ENCODE measurements at regions not wholly inside any gene's neighbourhood (a gene's known extent, or its start where the extent isn't known, plus 50 kb on each side); places are given as distances from the start of the nearest gene placed in this dataset.
"Not testable (repeated sequence)": the region's sequence is repeated elsewhere in the genome, so short reads cannot be mapped to it uniquely, and the experiment has no call there.

DNA sequence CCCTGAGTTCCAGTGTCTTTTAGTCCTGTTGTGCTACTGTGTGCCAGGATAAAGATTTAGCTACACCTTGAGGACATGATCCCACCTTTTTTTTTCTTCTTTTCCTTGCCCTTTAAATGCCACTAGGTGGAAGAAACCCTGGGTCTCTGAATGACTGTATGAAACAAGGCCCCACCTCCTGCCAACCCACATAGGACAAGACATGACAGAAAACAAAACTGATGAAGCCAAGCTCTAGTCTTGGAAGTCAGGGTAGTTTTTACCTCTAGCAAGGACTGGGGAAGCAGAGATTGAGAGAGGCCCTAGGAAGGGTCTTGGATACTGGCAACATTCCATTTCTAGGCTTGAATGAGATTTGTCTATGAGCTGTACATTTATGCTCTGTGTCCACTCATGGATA is 410.7 kb downstream of the MIAT start:
- no peak for DNase-seq

DNA sequence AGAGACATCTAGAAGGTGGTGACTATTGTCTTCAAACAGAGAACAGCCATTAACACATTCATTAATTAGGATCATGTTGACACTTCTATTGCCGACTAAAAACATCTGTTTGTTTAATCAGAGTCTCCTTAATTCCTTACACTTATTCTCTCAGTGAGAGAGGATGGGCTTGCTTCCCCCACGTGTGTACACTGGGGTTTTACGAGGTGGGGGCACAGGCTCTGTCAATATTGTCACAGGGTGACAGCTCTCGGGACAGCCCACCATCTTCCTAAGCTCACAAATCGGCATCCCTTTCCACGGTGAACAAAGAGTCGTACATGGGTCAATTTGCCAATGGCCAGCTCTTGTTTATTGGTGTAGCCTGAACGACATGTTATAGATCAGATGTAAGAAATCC is 413.2 kb downstream of the MIAT start:
- DNase-seq, result no peak

DNA sequence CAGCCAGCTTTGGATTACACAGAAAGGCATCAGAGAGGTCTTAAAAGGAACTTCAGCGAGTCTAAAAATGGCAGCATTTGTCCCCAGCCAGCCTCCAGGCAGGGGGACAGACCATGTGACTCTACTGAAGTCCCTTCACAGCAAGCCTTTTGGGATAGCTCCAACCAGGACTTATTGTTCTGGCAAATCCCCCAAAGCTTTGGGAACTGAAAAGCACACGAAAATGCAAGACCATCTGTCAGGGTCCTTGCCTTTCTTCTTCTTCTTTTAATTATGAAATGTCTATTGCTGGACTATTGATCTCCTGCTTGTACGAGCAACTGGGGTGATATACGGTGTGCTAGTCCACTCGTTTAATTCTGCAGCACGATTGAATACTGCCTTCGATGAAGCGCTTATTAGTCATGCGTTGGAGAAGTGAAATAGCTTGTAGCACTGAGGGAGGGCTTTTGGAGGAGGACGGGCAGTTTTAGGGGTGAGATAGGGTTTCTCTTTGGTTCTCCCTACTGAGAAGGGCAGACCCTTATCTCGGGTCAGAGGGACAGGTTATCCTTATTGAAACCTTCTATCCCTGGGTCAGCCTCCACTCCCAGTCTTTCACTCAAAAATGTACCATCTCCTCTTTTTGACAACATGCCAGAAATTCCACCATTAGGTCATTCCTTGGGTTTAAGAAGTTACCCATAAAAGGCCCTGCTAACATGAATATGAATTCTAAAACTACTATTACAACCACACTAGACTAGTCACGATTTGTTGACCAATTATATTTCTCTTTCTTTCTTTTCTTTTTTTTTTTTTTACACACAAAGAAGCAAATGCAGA is 416.4 kb downstream of the MIAT start:
- no peak for DNase-seq

DNA sequence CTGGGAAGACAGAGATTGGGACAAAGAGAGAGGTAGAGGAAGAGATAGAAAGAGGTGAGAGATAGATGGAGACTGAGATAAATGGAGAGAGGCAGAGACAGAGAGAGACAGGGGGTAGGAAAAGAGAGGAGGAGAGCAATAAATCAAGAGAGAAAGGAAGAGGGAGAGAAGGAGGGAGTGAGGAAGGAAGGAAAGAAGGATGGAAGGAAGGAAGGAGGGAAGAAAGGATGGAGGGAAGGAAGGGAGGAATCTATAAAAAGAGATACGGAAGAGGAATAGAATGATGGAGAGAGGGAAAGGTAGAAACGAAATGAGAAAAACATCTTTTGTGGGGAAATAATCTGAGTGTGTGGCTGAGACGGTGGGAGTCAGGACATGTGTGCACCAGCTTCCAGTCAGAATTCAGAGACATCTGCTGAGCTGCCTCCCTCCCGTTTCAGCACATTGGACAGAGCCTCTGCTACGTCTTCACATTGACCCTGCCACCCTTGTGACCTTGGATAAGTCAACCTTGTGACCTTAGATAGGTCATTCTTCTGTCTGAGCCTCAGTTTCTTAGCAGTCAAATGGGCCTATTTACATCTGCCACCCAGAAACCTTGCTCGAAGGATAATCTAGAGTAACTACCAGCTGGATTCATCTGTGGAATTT is 417.8 kb downstream of the MIAT start:
- no peak for DNase-seq

DNA sequence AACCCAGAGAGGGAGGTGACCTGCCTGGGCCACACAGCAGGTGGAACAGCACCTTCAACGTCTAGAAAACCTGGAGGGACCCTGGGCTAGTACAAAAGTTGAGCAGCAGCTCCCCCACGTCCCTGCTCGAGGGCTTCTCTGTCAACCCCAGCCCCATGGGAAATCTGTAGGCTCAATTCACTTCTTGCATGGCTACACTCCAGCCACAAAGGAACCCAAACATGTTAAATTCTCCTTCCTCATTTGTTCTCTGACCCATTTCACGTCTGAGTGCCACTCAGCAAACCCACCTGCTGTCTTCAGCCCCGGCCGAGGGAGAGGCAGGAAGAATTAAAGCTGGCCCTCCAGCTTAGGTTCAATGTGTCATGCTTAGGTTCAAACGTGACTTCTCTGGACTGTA is 418.5 kb downstream of the MIAT start:
- peak; percentile 61 for DNase-seq

DNA sequence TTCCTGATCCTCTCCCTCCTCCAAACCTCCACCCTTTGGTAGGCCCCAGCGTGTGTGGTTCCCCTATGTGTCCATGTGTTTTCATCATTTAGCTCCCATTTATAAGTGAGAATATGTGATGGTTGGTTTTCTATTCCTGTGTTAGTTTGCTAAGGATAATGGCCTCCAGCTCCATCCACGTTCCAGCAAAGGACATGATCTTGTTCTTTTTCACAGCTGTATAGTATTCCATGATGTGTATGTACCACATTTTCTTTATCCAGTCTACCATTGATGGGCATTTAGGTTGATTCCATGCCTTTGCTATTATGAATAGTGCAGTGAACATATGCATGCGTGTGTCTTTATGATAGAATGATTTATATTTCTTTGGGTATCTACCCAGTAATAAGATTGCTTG is 420.7 kb downstream of the MIAT start:
- not testable (repeated sequence) for DNase-seq

DNA sequence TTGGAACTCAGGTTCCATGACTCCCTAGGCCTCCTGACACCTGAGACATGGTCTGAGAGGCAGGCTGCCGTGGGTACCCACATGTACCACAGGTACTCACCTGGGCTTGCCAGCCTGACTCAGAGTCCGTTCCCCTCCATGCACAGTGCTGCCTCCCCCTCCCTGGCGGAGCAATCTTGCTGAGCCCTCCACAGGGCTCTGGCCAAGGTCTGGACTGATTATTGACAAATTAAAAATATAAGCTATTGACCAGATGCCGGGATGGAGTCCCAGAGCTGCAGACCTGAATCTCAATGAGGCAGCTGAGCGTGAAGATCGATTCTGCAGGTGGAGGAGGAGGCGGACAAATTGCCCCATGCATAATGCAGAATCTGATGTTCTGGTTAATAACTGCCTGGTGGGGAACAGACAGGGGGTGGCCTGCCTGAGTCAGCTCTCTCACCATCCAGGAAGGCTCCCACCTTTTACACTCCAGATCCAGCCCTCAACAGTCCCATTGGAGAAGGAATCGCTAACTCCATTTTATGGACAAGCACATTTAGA is 422.7 kb downstream of the MIAT start:
- DNase-seq, result no peak

DNA sequence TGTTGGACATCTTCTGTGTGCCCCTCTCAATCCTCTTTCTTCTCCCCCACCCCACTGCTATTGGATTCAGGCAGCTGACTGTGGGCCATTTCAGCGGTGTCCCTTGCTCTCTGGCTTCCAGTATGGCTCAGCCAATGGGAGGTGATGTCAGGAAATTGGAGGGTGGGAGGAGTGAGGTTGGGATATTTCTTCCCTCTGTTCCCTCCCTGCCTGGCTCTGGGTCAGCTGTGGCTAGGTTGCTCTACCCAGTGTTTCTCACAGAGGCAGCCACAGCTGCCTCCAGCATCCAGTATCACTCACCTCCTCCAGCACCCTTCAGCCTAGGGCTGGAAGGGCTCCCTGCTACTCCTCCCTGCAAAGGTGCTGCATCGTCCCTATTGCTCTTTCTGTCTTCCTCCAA is 423.5 kb downstream of the MIAT start:
- DNase-seq, result no peak

DNA sequence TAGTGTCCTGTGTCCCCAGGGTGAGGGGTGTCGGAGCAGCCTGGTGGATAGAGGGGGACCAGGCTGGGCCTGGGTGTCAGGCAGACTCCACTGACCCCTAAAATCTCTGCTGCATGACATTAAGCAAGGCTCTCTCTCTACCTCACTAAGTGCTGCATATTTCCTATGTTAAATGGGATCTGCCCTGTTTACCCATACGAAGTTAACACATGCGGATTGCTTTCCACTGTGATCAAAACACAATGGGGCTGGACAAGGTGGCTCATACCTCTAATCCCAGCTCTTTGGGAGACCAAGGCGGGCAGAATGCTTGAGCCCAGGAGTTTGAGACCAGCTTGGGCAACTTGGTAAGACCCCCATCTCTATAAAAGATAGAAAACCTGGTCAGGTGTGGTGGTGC is 426.2 kb downstream of the MIAT start:
- no peak for DNase-seq

DNA sequence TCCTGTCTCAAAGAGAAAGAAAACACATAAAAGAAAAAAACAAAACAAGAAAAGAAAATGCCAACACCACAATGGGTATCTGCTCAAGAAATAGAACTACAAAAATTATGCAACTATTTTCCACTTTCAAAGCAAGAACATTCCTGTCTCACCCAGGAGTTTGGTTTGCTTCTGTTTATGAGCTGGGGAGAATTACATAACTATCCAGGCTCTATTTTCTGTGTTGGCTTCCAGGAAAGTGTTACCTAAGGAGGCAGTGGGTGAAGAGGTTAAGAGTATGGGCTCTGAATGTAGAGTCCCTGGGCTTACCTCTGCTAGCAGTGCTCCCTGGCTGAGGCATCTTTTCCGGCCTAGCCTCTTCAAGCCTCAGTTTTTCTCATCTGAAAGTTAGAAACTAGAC is 426.7 kb downstream of the MIAT start:
- no peak for DNase-seq

DNA sequence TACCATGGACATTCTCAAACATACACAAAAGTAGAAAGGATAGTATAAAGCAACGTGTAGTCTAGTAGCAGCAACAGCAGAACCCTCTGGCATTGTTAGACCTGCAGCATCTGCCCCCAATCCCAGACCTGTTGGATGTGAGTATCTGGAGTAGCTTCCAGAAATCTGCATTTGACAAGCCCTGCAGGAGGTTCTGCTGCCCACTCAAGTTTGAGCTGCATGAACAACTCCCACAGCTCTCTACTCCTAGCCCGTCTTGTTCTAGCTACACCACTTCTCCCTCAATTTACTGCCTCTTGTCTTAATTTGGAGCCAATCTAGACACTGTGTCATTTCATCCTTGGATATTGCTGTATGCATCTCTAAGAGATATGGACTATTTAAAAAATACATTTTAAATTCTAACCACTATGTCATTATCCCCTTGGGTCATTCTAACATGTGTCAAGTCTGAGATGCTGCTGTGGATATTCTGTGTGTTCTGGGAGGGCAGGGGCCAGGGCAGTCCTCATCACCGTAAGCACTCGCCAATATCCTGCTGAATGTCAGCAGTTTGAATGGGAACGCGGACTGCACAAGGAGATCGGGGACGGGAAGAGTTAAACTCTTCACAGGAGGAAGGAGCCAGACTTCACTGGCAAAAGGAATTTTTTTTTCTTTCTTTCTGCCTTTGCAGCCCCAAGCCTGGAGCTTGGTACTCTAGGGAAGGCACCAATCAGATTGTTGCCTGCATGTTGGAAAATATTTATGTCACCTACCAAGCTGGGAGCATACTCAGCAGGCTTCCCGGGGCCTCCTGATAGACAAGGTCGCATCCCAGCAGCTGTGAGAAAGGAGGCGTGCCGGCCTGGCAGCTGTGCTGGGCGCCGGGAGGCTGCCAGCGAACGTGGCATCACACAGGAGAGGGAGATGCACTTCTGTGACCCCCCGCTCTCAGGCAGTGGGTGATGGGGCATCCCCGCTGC is 429.0 kb downstream of the MIAT start:
- DNase-seq, result peak; percentile 67

DNA sequence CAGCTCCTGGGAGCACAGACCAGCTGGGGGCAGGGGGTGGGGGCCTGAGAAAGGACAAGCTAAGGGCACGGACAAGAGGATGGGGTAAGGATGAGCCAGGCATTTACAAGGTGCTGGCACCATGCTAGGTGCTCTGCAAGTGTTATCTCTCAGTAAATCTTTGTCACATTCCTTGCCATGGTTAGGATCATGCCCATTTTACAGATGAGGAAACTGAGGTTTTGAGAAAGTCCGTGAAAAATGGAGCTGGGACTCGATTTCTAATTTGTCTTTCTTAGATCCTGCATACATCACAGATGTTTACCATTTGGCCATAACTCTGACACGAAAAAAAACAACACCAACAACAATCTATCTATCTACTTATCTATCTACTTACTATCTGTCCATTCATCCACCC is 429.7 kb downstream of the MIAT start:
- DNase-seq, result no peak

DNA sequence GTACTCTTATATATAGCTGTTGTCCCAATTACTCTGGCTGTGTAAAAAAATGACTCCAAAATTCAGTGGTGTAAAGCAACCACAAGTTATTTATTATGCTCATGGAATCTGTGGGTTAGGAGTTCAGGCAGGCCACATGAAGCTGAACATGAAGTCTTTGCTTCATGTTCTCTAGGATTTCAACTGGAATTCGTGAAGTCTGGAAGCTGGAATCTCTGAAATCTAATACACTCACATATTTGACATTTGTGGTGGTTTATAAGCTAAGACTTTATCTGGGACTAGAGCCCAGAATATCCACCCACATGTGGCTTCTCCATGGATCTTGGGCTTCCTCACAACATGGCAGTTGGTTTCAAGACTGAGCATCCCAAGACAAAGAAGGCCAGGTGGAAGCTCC is 430.6 kb downstream of the MIAT start:
- no peak for DNase-seq

DNA sequence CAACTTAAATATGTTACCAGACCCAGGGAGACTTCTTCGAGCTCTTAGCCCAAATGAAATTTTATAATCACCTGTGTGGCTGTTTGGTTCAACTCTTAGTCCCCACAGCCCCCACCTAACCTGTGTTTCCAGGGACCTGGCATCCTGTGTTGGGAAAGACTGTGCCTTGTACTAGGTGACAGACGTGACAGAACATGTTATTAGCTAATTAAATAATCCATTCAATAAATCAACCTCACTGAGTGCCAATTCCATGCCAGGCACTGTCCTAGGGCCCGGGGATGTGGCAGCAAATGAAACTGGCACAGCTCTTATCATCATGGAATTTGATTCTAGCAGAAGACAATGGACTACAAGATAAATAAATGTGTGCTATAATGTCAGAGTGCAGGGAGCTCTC is 431.9 kb downstream of the MIAT start:
- DNase-seq, result no peak

DNA sequence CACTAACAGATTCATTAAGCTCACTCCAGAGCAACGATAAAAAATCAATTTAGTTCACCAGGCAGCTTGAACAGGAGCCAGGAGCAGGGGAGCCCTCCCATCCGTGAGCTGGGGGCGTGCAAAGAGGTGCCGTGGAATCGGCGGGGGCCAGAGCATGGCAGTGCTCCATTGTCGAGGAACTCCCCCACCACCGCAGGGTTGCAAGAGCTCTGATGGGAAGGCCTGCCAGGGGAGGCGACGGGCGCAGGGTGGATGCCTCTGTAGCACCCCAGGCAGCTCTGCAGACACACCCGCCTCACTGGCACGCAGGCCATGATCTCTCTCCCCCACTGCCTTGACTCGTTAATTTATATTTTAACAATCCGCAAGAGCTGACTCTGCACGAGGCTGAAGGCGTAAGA is 433.2 kb downstream of the MIAT start:
- DNase-seq, result no peak

DNA sequence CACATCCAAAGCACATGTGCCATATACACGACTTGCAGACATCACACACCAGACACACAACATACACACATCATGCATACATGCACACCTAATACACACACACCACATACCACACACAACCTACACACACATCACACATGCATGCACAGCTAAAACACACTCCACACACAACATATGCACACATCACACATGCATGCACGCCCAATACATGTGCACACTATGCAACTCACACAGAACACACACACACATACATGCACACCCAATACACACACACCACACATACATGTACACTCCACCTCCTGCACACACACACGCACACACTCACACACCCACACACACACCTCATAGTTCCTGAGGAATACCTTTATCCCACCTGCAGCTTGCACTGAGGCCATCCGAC is 436.0 kb downstream of the MIAT start:
- DNase-seq, result no peak

DNA sequence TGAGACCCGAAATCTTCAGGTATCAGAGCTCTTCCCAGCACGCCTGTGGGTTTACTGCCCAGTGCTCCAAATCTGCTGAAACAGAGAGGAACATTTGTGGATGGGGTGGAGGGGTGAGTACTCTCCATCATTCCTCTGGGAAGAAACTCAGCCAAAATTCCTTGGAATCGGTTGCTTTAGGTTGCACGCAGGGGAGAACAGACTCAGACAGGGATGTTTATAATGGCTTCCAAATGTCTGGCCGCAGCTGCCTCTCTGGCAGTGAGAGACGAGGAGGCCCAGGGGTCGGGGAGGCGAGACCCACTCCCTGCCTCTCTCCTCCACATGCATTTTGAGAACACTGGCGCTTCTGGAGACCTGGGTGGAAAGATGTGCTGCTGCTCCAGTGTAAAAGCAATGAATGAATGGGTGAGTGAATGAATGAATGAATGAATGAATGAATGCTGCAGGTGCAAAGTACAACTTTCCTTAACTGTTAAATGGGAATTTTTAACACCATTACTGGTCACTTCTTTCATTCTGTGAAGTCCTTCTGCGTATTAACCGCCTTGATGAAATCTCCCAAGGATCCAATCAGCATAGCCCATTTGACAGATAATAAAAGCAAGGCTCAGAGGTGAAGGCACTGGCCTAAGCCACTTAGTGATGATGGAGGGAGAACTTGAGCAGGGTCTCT is 437.4 kb downstream of the MIAT start:
- peak; percentile 86 for DNase-seq

DNA sequence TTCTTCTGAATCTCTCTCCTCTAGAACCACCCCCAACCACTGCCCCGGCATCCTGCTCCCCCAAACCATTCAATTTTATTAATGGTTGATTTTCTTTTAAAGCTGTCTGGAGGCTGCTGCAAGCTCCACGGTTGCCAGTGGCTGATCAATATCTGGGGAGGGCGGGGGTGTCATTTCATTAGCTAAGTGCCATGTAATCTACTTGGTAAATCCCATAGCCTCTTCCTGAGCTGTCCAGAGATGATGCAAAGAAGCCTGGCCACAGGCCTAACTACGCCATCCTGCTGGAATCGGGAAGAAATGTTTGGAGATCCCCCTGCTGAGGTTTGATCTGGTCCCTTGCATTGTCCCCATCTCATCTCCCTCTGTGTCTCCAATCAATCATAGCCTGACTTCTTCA is 440.1 kb downstream of the MIAT start:
- DNase-seq, result no peak

DNA sequence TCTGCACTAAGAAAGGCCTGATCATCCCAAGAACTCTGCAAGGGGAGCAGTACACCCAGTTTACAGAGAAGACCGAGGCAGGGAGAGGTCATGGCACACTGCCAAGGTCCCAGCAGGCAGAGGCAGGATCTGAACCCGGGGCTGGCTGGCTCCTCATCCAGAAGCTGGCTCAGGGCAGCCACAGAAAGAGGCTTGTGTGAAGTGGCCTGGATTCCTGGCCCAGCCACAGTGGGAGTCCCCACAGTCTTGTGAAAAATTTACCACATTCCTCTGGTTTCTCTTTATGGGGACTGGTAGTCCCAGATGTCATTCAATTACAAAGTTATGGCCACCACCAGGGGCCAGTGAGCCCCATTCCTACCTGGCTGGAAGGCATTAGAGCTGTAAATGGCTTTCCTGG is 440.5 kb downstream of the MIAT start:
- no peak for DNase-seq

DNA sequence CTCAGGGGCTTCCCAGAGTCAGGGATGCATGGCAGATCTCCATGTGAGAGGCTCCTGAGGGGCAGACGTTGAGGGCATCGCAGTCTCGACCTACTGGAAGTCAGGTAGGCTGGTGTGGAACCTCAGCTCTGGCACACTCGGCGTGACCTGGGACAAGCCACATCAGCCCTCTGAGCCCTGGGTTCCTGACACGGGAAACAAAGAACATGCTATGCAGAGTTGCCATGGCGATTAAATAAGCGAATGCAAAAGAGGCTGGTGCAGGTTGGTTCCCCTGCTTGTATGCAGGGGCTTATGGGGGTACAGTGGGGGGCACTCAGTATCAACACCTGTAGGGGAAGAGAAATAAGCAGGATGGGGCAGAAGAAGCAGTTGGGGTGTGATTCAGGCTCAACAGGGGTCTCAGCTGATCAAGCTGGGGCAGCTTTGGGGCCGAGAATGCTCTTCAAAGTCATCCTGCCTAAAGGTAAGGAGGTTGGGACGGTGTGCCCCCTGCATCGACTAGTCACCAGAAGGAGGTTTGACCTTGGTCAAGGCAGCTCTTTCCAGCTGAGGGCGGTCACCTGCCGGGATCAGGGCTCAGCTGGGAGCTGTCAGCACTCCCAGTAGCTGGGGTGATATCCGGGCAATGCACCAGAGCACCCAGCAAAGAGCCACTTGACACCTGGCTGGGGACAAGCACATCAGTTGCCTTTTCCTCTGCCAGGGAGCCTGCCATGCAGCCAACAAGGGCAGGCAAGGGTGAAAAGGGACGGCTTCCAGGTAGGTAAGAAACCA is 442.7 kb downstream of the MIAT start:
- DNase-seq, result peak; percentile 65

DNA sequence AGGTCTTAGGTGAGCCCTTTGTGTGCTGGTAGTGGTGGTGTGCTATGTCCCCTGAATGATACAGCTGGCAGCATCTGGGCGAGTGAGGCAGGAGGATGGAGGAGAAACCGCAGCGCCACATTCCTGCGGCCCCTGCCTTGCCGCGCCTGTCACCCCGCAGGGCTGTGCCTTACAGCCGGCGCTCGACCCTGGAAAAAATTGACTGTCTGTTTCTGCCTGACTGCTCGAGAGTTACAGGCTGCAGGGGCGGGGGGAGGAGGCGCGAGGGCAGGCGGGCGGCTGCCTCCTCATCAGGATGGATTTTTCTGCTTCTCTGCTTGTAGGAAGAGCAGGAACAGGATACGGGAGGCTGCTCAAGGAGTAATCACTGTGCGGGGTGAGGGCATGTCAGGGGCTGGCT is 443.4 kb downstream of the MIAT start:
- peak; percentile 96 for DNase-seq

DNA sequence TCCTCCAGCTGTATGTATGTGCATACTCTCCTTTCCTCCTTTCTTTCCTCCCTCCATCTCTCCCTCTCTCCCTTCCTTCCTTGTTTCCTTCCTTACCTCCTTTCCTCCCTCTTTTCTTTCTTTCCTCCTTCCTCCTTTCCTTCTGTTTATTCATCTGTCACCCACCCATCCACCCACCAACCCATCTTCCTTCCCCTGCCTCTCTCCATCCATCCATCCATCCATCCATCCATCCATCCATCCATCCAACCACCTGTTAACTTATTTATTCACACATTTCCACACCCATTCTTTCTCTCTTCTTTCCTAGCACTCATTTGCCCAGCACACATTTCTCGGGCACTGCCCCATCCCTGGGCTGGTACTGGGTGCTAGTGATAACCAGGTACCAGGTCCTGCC is 443.9 kb downstream of the MIAT start:
- no peak for DNase-seq

Data from eye (tissue), 1 donor.